H4 (cell line): ENCODE measurements at regions not wholly inside any gene's neighbourhood (a gene's known extent, or its start where the extent isn't known, plus 50 kb on each side); places are given as distances from the start of the nearest gene placed in this dataset.

ENCODE experiments used
- DNase-seq: peaks from one replicate; pipeline ENCODE4 v3.0.0-alpha.2; 2015; ENCODE audit warnings: low spot score

GRCh38 chr11:45518141-45518832, 147.1 kb downstream of the CHST1 start:
- DNase-seq = no peak

GRCh38 chr11:45517171-45517770, 148.2 kb downstream of the CHST1 start:
- DNase-seq = no peak

- no peak for DNase-seq
Observed at GRCh38 chr11:45513821-45514340, 151.5 kb downstream of the CHST1 start.

- no peak for DNase-seq
Observed at GRCh38 chr11:45512471-45513148, 152.8 kb downstream of the CHST1 start.

- no peak for DNase-seq
Observed at GRCh38 chr11:45511566-45511965, 153.9 kb downstream of the CHST1 start.

GRCh38 chr11:45507916-45508315, 157.5 kb downstream of the CHST1 start:
- no peak for DNase-seq

- no peak for DNase-seq
Observed at GRCh38 chr11:45503311-45503710, 162.1 kb downstream of the CHST1 start.

GRCh38 chr11:45502226-45502545, 163.2 kb downstream of the CHST1 start:
- no peak for DNase-seq

- DNase-seq = no peak
Observed at GRCh38 chr11:45501392-45502225, 163.8 kb downstream of the CHST1 start.

GRCh38 chr11:45500451-45500850, 165.0 kb downstream of the CHST1 start:
- DNase-seq = no peak

- DNase-seq = no peak
Observed at GRCh38 chr11:45494738-45495137, 170.7 kb downstream of the CHST1 start.

GRCh38 chr11:45489281-45489905, 176.0 kb downstream of the CHST1 start:
- DNase-seq = no peak

GRCh38 chr11:45486461-45486860, 179.0 kb downstream of the CHST1 start:
- no peak for DNase-seq

- DNase-seq = peak; percentile 30
Observed at GRCh38 chr11:45485070-45485707, 180.2 kb downstream of the CHST1 start.

- DNase-seq = no peak
Observed at GRCh38 chr11:45484326-45484883, 181.0 kb downstream of the CHST1 start.

GRCh38 chr11:45483416-45483815, 182.0 kb downstream of the CHST1 start:
- DNase-seq = no peak

GRCh38 chr11:45482331-45482730, 183.1 kb downstream of the CHST1 start:
- no peak for DNase-seq

- DNase-seq = no peak
Observed at GRCh38 chr11:45481026-45481425, 184.4 kb downstream of the CHST1 start.

- DNase-seq = no peak
Observed at GRCh38 chr11:45477588-45477987, 187.8 kb downstream of the CHST1 start.

- DNase-seq = no peak
Observed at GRCh38 chr11:45476126-45476525, 189.3 kb downstream of the CHST1 start.

- DNase-seq = no peak
Observed at GRCh38 chr11:45475173-45475572, 189.0 kb upstream of the SYT13 start.
